Astrocyte (in vitro differentiated cells and primary cell): ENCODE measurements at regions not wholly inside any gene's neighbourhood (a gene's known extent, or its start where the extent isn't known, plus 50 kb on each side); places are given as distances from the start of the nearest gene placed in this dataset.

ENCODE experiments used
- DNase-seq: peaks from one replicate; pipeline ENCODE4 v3.0.0-alpha.2; 2010; ENCODE audit warnings: low read depth
- FAIRE-seq: peaks from 2 replicates; lab custom pipeline; 2011; peaks lifted over from hg19 to GRCh38; lab: Jason Lieb, UNC
- H2AFZ ChIP-seq: 2 replicates; pipeline ENCODE4 v1.6.0; 2012; ENCODE audit warnings: low read depth, low read length, inconsistent platforms
- H3K27ac ChIP-seq: 2 replicates; pipeline ENCODE4 v1.5.1; 2011; ENCODE audit warnings: low read depth, low read length, inconsistent platforms
- H3K27me3 ChIP-seq: 2 replicates; pipeline ENCODE4 v1.6.0; 2011; ENCODE audit warnings: low read length, inconsistent platforms; ENCODE audit not compliant: insufficient read depth
- H3K36me3 ChIP-seq: 2 replicates; pipeline ENCODE4 v1.5.1; 2011; ENCODE audit warnings: low read length, inconsistent platforms; ENCODE audit not compliant: insufficient read depth
- H3K4me1 ChIP-seq: 2 replicates; pipeline ENCODE4 v1.5.1; 2011; ENCODE audit warnings: low read length, inconsistent platforms; ENCODE audit not compliant: insufficient read depth
- H3K4me2 ChIP-seq: 2 replicates; pipeline ENCODE4 v1.6.0; 2012; ENCODE audit warnings: low read length, inconsistent platforms
- H3K4me3 ChIP-seq: 2 replicates; pipeline ENCODE4 v1.5.1; 2011; ENCODE audit warnings: low read depth, mild to moderate bottlenecking, low read length, inconsistent platforms; ENCODE audit not compliant: insufficient read depth
- H3K79me2 ChIP-seq: 2 replicates; pipeline ENCODE4 v1.6.0; 2012; ENCODE audit warnings: mild to moderate bottlenecking, low read length, inconsistent platforms; ENCODE audit not compliant: insufficient read depth
- H3K9ac ChIP-seq: 2 replicates; pipeline ENCODE4 v1.6.0; 2012; ENCODE audit warnings: mild to moderate bottlenecking, low read length, inconsistent platforms
- H3K9me3 ChIP-seq: 2 replicates; pipeline ENCODE4 v1.5.1; 2012; ENCODE audit warnings: low read depth, mild to moderate bottlenecking, low read length, inconsistent platforms; ENCODE audit not compliant: insufficient read depth
- H4K20me1 ChIP-seq: 2 replicates; pipeline ENCODE4 v1.6.0; 2012; ENCODE audit warnings: low read length, inconsistent platforms; ENCODE audit not compliant: insufficient read depth
- H3K27ac Mint-ChIP-seq: one replicate; pipeline ENCODE4 v1.8.0; 2021; ENCODE audit warnings: mild to moderate bottlenecking, mixed read lengths; ENCODE audit not compliant: unreplicated experiment
- H3K27me3 Mint-ChIP-seq: one replicate; pipeline ENCODE4 v1.8.0; 2021; ENCODE audit warnings: low read depth, mixed read lengths; ENCODE audit not compliant: unreplicated experiment
- H3K36me3 Mint-ChIP-seq: one replicate; pipeline ENCODE4 v1.8.0; 2021; ENCODE audit warnings: low read depth, mixed read lengths; ENCODE audit not compliant: unreplicated experiment
- H3K4me1 Mint-ChIP-seq: one replicate; pipeline ENCODE4 v1.8.0; 2021; ENCODE audit warnings: low read depth, mixed read lengths; ENCODE audit not compliant: unreplicated experiment
- H3K4me3 Mint-ChIP-seq: one replicate; pipeline ENCODE4 v1.8.0; 2021; ENCODE audit warnings: mild to moderate bottlenecking, moderate library complexity, mixed read lengths; ENCODE audit not compliant: unreplicated experiment
- H3K9me3 Mint-ChIP-seq: one replicate; pipeline ENCODE4 v1.8.0; 2021; ENCODE audit warnings: mild to moderate bottlenecking, mixed read lengths; ENCODE audit not compliant: unreplicated experiment
- CTCF ChIP-seq: IDR thresholded peaks from 2 replicates; pipeline ENCODE4 v1.5.1; 2011; ENCODE audit warnings: low read depth, mild to moderate bottlenecking, inconsistent platforms, low read length, moderate library complexity; ENCODE audit not compliant: insufficient read depth
- EZH2 ChIP-seq: IDR thresholded peaks from 2 replicates; pipeline ENCODE4 v1.6.1; 2012; ENCODE audit warnings: mild to moderate bottlenecking, low read length, inconsistent platforms; ENCODE audit not compliant: insufficient read depth

DNA sequence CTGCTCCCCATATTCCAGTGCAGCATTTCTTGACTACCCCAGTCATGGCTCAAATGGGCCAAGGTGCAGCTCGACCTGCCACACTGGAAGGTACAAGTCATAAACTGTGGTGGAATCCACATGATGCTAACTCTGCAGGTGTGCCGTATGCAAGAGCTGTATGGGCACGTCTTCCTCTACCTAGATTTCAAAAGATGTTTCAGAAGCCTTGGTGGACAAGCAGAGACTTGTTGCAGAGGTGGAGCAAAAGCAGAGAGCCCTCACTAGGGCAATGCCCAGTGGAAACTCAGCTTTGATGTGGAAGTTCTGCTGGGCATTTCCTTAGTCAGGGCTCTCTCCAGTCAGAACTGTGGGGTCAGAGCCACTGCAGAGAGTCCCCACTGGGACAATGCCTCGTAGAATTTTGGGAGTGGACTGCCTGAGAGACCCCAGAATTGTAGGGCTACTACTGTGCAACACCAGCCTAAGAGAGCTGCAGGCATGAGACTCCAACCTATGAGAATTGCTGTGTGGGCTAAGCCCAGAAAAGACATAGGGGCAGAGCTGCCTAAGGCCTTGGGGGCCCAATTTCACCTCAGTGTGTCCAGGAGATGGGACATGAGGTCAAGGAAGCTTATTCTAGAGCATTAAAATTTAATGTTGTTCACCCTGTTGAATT, 65.7 kb downstream of the BEX3 start:
- H3K4me2 ChIP-seq: peak overlapping the region; percentile 48
- DNase-seq: no peak
- H3K9ac ChIP-seq: no peak overlapping the region
- H3K36me3 ChIP-seq: no peaks in the 10 kb centered on the region
- TF ChIP-seq EZH2: no peak
- no peak for TF ChIP-seq CTCF
- Mint-ChIP-seq H3K4me1 (peaks cover 11% of the 10 kb centered on the region), H3K27me3 (no peaks in the 10 kb centered on the region), H3K27ac (no peak overlapping the region), H3K4me3 (no peak overlapping the region), H3K9me3 (no peaks in the 10 kb centered on the region), H3K36me3 (no peaks in the 10 kb centered on the region)
- no peak for FAIRE-seq
- H3K79me2 ChIP-seq: no peaks in the 10 kb centered on the region
- no peak overlapping the region for H3K4me3 ChIP-seq
- peaks cover 12% of the 10 kb centered on the region for H3K4me1 ChIP-seq
- H3K9me3 ChIP-seq: no peaks in the 10 kb centered on the region
- H3K27me3 ChIP-seq: no peaks in the 10 kb centered on the region
- no peaks in the 10 kb centered on the region for H4K20me1 ChIP-seq
- peak overlapping the region; percentile 31 for H3K27ac ChIP-seq
- H2AFZ ChIP-seq: no peak overlapping the region

GRCh38 chrX:103442536-103442901, 66.2 kb downstream of the BEX3 start:
- H3K27ac Mint-ChIP-seq: no peak overlapping the region

More at GRCh38 chrX:103442536-103442901, 66.2 kb downstream of the BEX3 start:
- H3K27me3 Mint-ChIP-seq: no peaks in the 10 kb centered on the region
- Histone ChIP-seq H3K9me3 (no peaks in the 10 kb centered on the region), H3K4me1 (peaks cover 12% of the 10 kb centered on the region), H3K4me3 (no peak overlapping the region), H3K4me2 (peak overlapping the region; percentile 48), H3K27me3 (no peaks in the 10 kb centered on the region), H3K9ac (no peak overlapping the region), H2AFZ (no peak overlapping the region), H4K20me1 (no peaks in the 10 kb centered on the region), H3K79me2 (no peaks in the 10 kb centered on the region), H3K27ac (peak overlapping the region; percentile 31), H3K36me3 (no peaks in the 10 kb centered on the region)
- no peak overlapping the region for H3K4me3 Mint-ChIP-seq
- DNase-seq: peak; percentile 69
- no peak for TF ChIP-seq CTCF
- TF ChIP-seq EZH2: no peak
- FAIRE-seq: peak; percentile 13
- H3K4me1 Mint-ChIP-seq: peaks cover 11% of the 10 kb centered on the region
- H3K9me3 Mint-ChIP-seq: no peaks in the 10 kb centered on the region
- no peaks in the 10 kb centered on the region for H3K36me3 Mint-ChIP-seq
